NCI-H510A treated with DMSO at 0.1 percent for 48 hours (cell line): ENCODE measurements at regions not wholly inside any gene's neighbourhood (a gene's known extent, or its start where the extent isn't known, plus 50 kb on each side); places are given as distances from the start of the nearest gene placed in this dataset.
A peak's percentile ranks its signal among the peaks of the same experiment; 100 is the strongest.
"Not testable (repeated sequence)": the region's sequence is repeated elsewhere in the genome, so short reads cannot be mapped to it uniquely, and the experiment has no call there.

Experiments
- DNase-seq: peaks from one replicate; lab custom pipeline; 2025; lab: John Stamatoyannopoulos, UW

DNA sequence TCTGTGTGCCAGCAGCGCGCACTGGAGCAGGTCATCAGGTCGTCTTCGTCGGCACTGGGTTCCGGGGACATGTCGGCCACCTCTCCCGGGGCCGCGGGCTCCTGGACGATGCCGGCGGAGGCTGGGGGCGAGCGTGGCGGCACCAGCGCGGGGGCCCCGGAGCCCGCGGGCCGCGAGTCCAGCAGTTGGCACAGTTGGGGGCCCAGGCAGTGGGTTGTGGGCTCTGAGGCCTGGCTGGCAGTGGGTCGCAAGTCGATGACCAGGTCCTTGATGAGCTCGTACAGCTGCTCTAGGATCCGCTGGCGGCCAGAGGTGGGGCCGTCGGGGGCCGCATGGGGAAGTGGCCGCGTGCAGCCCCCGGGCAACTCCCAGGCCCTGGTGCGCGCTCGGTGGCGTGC is 300.5 kb downstream of the CCDC74A start:
- no peak for DNase-seq

GRCh38 chr2:131828633-131829455 is 301.2 kb downstream of the CCDC74A start:
- DNase-seq, result not testable (repeated sequence)

- DNase-seq, result not testable (repeated sequence)
Measured at GRCh38 chr2:131829456-131830241, 302.0 kb downstream of the CCDC74A start.

- not testable (repeated sequence) for DNase-seq
Measured at GRCh38 chr2:131830242-131830945, 302.7 kb downstream of the CCDC74A start.

- not testable (repeated sequence) for DNase-seq
Measured at GRCh38 chr2:131830946-131831310, 303.2 kb downstream of the CCDC74A start.

- not testable (repeated sequence) for DNase-seq
Measured at GRCh38 chr2:131831450-131832208, 303.9 kb downstream of the CCDC74A start.

DNA sequence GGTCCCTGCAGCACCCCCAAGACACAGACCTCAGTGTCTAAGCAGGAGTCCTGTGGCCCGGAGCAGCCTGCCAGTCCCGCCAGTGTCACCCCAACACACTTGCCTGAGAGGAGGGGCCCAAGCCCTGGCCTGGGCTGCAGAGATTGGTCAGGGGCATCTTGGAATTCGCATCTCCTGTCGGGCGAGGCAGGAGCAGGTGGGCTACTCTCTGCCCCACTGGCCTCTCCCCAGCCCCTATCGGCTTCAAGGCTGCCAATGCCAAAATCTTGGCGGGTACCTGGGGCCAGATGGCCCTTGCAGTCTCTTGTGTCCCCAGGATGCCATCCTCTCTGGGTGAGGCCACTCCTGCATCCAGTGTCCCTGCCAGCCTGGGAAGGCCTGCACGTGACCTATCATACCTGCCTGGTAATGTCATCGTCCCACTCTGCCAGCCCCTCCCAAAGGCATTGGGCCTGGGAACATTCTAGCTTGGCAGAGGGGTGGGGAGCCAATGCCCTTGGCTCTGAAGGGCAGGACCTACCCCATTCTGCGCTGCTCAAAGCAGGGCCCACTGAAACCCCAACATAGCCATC is 304.6 kb downstream of the CCDC74A start:
- not testable (repeated sequence) for DNase-seq

GRCh38 chr2:131832917-131833316 is 305.2 kb downstream of the CCDC74A start:
- DNase-seq, result peak; percentile 28

- not testable (repeated sequence) for DNase-seq
Measured at GRCh38 chr2:131833367-131834202, 305.9 kb downstream of the CCDC74A start.

- DNase-seq, result not testable (repeated sequence)
Measured at GRCh38 chr2:131834203-131835020, 306.7 kb downstream of the CCDC74A start.

- not testable (repeated sequence) for DNase-seq
Measured at GRCh38 chr2:131835022-131835421, 307.3 kb downstream of the CCDC74A start.

DNA sequence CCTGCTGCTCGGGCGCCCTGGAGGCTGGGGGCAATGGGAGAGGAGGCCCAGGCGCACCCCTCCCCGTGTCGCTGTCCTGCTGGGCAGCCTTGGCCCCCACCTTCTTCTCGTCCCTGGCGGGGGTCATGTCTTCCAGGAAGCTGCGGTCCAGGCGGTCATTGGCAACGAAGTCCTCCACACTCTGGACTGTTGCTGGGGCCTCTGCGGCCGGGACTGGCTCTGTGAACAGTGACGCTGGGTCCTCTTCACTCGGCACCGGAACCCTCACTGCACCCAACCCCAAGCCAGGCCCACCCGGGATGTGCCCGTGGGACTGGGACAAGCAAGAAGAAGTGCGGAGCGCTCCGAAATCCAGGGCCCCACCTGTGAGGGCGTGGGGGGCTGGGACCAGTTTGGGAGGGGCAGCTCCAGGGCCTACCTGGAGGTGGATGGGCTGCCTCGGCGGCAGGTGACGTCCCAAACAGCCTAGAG is 308.0 kb downstream of the CCDC74A start:
- DNase-seq, result no peak

- not testable (repeated sequence) for DNase-seq
Measured at GRCh38 chr2:131836116-131836515, 308.4 kb downstream of the CCDC74A start.

DNA sequence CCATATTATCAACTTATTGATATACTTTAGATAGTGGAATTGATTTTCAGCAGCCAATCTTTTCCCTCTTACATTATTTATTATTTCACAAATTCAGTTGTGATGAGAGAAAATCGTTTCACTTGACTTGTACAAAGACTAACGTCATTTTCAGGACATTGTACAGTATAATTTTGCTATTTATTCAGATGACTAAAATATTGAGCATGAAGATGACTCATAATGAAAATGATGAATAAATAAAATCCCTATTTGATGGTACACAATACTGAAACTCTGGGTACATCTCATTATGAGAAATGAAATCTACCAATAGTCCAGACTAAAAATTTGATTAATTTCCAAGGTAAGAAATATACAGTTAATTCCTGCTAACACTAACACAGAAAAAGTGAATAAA is 316.4 kb downstream of the CCDC74A start:
- not testable (repeated sequence) for DNase-seq

DNA sequence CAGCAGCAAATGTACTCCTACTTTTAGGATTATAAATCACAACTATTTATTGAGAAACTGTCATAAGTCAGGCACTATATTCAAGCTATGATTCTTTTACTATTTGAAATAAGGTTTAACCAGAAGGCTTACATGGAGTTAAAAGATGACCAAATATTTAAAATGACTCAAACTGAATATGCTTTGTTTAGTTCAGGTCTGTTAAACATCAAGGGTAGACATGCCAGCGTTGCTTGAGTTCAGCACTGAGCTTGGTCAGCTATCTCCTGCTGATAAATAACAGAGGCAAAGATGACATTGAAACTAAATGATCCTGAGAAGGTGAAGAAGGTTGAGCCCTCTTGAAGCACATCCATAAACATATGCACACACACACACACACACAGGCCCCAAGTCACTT is 305.6 kb downstream of the ANKRD30BL start:
- DNase-seq, result not testable (repeated sequence)

DNA sequence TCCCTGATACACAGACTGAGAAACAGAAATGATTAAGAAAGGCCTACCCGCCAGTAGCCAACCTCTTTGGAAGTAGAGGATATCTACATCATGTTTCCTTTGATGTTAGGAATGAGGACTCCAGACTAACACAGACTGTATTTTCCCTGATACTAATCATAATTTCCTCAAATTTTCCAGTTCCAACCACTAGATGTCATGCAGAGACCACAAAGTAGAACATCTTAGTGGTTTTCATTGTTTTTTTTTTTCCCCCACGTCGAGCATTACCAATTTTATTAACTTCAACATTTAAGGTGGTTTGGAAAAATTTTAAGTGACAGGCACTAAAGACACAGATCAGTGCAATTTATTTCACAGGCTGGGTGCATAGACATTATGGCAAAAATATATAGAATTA is 303.6 kb downstream of the ANKRD30BL start:
- not testable (repeated sequence) for DNase-seq
